NCI-H2196 (cell line): ENCODE measurements at regions not wholly inside any gene's neighbourhood (a gene's known extent, or its start where the extent isn't known, plus 50 kb on each side); places are given as distances from the start of the nearest gene placed in this dataset.
"Not testable (repeated sequence)": the region's sequence is repeated elsewhere in the genome, so short reads cannot be mapped to it uniquely, and the experiment has no call there.

Source experiments
- DNase-seq: peaks from one replicate; lab custom pipeline; 2025; ENCODE audit not compliant: unreplicated experiment; lab: John Stamatoyannopoulos, UW

GRCh38 chr5:110985882-110986281 lies 85.6 kb upstream of the TSLP start:
- not testable (repeated sequence) for DNase-seq

GRCh38 chr5:110987573-110987972 lies 83.9 kb upstream of the TSLP start:
- DNase-seq = not testable (repeated sequence)

GRCh38 chr5:110996742-110997141 lies 74.8 kb upstream of the TSLP start:
- DNase-seq = no peak

GRCh38 chr5:111002036-111002435 lies 69.5 kb upstream of the TSLP start:
- DNase-seq = no peak

GRCh38 chr5:111003623-111004022 lies 67.9 kb upstream of the TSLP start:
- DNase-seq = no peak

- no peak for DNase-seq
These were observed 67.2 kb upstream of the TSLP start for GRCh38 chr5:111004291-111004690.

GRCh38 chr5:111010783-111011182 lies 60.7 kb upstream of the TSLP start:
- DNase-seq = no peak

- DNase-seq = no peak
These were observed 58.5 kb upstream of the TSLP start for GRCh38 chr5:111013011-111013410.

GRCh38 chr5:111016801-111017200 lies 54.7 kb upstream of the TSLP start:
- no peak for DNase-seq

GRCh38 chr5:111017731-111018130 lies 53.8 kb upstream of the TSLP start:
- no peak for DNase-seq
